Muscle of back (tissue), 3 donors: ENCODE measurements at regions not wholly inside any gene's neighbourhood (a gene's known extent, or its start where the extent isn't known, plus 50 kb on each side); places are given as distances from the start of the nearest gene placed in this dataset.

Experiments
- DNase-seq, 3 donors: peaks; one replicate each; pipeline versions ENCODE4 v3.0.0 to v3.0.0-alpha.2; 2013

DNA sequence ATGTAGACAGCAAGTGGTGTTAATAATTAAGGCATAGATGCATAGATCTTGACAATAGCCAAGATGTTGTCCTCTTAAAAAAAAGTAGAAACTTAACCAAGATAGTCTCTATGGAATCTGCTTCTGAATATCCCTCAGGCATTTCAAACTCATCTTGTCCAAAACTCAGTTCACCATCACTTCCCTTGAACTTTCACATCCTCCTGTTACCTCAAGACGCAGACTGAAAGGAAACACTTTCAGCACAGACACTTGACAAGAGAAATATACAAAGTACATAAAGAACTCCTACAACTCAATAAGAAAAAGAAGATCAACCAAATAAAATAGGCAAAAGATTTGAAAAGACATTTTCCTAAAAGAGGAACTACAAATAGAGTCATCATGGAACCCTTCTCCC is 451.1 kb downstream of the FOXO1 start:
- no peak for DNase-seq

DNA sequence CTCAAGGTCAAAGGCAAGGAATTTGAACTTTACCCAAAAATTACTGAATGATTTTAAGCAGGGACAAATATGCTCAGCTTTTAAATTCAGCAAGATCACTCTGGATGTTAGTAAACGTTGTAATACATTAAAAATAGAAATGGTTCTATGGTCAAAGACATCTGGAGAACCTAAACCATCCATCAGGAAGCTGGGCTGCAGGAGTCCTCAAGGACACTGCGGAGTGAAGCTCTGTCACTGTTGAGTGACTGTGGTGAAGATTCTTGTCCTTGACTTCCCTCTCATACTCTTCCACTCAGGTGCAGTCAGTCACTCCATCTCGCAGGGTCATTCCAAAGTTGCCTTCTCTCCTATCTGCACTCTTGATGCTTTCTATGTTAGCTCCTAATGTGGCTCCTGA is 450.7 kb downstream of the FOXO1 start:
- DNase-seq, result no peak

DNA sequence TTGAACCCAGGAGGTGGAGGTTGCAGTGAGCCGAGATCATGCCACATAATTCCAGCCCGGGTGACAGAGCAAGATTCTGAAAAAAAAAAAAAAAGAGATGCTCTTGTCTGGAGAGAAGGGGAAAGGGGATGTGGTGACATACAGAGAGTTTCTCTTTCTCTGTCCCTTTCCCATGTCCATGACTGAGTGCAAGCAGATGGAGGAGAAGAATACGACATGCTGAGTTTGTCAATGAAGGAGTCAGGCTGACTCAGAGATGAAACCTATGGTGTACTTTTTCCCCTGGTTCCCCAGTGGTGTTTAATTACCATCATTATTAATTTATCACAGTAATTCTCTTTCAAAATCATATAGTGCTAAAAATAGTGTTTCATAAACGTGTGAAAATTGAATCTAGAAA is 448.8 kb downstream of the FOXO1 start:
- DNase-seq, result no peak

DNA sequence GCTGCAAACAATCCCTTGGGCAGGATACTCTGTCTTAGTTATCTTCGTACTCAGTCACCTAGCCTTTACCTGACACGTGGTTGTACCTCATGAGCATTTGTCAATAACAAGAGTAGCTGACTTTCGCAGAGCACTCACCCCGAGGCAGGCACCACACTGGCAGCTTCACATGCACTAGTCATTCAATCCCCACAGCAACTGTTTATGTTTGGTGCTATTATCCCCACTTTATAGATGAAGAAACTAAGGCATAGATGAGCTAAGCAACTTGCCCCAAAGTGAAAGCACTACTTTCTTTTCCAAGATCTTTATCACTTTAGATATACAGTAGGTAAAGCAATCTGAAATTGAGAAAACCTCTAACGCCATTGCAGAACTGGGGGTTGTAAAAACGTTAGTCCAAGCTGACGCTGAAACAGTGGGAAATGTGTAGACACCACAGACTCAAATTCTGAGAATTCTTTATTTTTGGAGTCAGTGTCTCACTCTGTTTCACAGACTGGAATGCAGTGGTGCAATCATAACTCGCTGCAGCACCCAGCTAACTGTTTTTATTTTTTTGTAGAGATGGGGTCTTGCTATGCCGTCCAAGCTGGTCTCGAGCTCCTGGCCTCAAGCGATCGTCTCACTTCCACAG is 446.0 kb downstream of the FOXO1 start:
- no peak for DNase-seq

DNA sequence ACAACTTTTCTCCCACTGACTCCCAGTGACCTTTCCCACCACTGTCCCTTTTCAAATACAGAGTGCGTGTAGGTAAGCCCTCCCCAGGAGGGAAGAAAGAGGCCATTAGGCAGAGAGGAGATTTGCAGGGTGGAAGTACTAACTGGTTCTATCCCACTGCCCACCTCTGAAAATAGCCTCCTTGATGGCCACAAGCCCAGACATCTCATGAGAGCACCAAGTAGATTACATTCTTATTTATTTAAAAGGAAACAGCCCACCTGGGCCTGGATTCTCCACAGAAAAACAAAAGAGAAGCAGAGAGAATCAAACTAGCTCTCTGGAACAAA is 445.3 kb downstream of the FOXO1 start:
- no peak for DNase-seq

DNA sequence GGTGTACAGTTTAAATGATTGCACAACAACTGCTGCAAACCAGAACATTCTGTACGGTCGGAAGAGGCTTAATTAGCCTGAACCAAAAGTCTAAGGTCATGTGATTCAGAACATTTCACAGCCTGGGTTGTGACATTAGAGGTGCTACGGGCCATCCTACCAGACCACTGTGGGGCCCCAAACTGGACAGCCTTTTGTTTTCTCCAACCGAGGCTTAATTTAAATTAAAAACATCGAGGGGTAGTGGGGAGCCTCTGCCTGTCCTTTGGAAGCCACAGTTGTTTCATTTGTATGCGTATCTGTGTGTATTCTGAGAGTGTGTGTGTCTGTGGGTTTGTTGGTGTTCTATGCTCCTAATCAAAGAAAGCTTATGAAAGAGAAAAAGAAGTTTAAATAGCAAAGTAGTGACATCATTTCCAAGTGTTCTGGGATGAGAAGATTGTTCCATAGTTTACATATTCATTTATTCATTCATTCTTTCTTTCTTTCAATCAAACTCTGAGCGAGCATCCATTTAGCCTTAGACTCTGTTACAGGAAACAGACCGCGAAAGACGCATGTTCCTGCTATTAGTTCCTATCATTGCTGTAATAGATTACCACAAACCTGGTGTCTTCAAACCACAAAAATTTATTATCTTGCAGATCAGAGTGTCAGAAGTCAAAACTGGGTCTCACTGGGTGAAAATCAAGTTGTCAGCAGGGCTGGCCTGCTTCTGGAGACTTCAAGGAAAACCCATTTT is 444.8 kb downstream of the FOXO1 start:
- DNase-seq, result no peak

DNA sequence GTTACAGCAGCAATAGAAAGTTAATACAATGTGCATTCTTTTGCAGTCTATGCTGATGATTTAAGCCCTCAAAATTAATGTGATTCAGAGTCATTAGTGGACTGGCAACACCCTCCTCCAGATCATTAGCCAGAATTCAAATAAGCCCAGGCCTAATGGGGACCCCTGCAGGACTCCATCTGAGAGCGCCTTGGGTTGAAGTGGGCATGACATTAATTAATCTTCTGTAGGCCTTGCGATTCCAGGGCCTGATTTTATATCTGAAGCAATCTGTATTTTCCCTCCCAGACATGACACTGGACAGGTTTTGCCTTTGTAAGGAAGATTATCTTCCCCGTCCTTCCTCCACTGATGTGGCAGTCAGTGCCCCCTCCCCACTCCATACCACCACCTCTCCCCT is 442.9 kb downstream of the FOXO1 start:
- DNase-seq, result no peak

DNA sequence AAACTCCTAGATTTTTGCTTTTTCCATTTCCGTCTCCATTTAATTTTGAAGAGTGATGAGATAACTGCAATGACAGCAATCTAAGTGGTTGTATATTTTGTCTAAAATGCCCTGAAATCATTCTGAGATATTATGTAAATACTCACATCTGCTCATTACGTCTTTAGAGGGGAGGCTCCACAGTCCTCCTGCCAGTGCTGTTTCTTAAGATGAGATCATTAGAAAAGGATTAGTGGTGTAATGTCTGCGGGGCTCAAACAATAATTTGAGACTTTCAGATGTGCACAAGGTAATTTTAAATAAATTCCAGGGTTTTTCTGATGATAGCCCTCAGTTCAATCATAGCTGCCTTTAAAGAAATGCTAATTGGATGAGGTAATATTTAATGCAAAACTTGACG is 437.9 kb downstream of the FOXO1 start:
- DNase-seq, result peak in 1 of 3 donors; percentile 30

DNA sequence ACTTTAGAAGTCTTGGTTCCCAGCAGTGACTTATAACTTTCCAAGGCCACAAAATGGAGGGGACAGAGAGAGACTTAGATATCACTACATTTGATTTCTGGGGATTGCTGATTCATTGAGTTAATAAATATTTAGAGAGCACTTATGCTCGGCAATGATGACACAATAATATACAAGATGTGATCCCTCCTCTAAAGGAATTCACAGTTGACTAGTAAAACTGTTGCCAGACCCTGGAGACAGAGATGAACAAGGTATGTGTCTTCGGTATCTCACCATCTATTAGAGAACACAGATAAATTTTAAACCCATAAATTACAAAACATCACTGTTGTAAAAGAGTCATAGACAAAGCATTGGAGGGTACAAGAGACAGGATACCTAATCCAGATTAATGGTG is 437.5 kb downstream of the FOXO1 start:
- no peak for DNase-seq

DNA sequence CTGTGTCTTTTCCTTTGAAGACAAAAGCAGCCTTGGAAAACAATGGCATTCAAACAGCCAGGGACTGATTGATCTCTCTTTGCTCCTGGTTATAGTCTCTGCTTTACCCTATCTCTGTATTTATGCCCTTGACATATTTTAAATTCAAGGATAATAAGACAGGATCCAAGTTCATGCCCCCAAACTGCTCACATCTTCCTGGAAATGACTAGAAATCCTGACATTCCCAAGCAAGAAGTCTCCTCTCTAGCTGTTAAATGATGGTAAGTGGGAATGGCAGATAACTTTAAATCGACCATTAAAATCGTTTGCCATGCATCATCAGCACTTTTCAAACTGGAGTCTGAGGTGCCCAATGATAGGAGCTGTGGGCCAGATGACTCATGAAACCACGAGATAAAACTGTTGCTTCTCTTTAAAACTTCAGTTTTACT is 435.6 kb downstream of the FOXO1 start:
- DNase-seq, result peak in 1 of 3 donors; percentile 34

DNA sequence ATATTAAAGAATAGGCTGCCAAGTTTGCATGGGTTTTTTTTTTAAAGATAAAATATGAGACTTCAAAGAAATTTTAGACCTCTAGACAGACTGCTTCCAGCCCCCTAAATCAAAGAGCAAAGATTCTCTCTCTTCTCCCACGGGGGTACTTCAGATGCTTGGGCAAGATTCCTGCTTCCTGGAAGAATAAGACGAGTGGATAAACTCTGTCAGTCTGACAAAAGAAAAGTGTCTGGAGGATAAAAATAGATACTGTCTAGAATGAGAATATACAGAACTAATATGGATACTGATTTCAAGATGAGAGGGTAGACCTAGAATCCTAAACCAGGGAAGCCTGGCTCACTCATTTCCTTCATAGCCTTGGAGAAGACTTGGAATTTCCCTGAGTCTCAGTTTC is 435.1 kb downstream of the FOXO1 start:
- peak in 2 of 3 donors; percentile 35 to 65 for DNase-seq

DNA sequence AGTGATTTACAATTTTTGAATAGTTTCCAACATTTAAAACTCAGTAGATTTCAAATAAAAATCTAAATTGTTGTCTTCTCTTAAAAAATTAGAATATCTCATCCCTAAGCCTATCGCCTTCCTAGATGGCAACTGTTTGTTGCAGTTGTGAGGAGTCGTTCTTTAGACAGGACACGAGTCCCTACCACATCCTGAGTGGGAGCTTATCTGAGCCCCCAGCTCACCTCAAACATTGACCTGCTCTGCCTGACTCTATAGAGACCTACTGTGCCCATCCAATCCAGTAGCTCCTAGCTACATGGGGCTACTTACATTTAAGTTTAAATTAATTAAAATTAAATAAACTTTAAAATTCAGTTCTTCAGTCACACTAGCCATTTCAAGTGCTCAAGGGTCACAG is 434.7 kb downstream of the FOXO1 start:
- no peak for DNase-seq

DNA sequence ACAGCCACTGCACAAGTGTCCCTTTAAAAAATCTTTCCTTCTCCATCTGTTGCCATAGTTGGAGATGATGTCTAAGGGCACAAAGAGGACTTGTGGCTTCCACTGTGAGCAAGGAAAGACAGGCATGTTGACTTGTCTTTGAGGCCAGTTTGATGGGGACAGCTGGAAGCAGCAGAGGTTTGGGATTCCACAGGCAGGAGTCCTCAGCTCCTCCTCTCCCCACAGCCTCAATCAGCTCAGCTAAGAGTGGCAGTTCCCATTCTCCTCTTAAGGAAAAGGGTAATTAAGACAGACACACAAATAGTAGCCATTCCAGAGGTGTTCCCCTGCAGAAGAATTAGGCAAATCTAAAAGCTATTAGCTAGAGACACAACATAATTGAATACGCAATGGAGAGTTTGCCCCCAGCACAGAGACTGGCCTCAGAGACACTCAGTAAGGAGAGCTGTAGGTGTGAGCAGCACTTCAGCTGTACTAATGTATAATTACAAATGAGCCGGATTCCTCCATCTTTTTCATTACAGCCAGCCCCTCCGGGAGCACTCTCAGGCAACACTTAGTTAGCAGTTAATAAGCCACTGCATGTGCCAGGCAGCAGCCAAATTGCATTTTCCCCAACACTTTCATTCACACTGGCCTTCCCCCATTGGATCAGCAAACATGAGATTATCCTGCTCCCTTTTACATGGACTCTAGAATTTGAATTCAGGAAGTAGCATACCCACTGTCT is 434.0 kb downstream of the FOXO1 start:
- DNase-seq, result peak in 2 of 3 donors; percentile 36 to 38

DNA sequence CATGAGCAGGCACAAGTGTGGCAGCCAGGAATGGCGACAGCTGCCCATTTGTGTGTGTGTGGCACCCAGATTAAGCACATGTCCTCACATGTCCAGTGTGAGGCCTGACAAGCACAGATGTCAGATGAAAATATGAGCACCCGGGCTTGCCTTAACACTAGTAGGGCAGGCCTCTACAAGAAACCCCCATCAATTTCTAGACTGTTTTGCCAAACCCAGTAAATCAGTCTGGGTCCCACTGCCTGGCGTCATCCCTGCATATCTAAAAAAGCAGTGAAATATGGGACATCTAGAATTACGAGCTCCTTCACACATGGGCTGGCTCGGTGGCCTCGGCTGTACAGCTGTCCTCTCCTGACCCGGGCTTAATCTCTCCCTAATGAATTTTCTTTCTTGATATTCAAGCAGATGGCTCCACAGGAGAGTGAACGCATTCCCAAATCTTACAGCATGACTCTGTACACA is 432.7 kb downstream of the FOXO1 start:
- peak; percentile 60 to 77 (median 74) for DNase-seq

DNA sequence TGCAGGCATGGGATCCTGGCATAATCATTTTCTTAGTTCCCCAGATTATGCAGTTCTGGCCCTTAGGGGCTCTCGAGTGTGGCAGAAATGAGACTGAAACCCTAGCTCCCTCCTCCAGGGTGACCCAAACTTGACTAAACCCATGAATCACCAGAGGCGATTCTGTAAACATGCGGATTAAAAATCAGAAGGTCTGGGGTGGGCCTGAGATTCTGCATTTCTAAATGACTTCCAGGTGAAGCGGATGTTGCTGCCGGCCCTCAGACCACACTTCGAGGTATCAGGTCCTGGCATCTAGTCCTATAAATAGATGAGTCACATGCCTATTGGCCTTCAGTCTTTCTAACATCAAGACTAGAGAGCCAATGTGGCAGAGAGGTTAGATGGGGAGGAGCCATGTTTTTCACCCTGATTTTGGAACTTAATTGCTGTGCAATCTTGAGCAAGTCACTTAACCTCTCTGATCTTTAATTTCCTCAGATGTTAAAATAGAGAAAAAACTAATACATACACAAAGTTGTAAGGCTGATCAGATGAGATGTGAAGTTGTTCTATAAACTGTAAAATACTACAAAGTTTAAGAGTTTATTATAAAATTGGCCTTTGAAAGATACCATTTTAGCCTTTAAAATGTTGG is 431.2 kb downstream of the FOXO1 start:
- no peak for DNase-seq

DNA sequence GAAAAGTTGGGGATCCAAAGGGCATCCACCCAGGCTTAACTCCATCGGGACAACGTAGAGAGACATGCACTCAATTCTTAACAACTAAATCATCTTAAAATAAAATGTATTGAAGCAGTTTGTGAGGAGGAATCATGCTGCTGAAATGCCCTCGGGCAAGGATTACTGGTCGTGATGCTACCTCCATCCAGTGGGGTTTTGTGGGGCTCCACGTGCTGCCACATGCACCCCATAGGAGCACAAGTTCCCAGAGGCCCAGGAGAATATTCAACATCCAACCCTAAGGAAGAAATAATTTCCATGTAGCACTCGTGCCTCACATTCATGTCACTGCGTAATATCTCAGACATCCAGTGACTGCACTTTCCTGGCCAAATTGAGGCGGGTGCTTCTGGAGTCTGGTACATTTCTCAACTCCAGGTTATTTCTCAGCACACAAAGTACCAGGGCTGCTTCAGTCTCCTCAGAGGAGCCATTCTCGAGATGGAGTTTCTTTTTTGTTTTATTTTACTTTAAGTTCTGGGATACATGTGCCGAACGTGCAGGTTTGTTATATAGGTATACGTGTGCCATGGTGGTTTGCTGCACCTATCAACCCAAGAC is 429.8 kb downstream of the FOXO1 start:
- DNase-seq, result no peak

DNA sequence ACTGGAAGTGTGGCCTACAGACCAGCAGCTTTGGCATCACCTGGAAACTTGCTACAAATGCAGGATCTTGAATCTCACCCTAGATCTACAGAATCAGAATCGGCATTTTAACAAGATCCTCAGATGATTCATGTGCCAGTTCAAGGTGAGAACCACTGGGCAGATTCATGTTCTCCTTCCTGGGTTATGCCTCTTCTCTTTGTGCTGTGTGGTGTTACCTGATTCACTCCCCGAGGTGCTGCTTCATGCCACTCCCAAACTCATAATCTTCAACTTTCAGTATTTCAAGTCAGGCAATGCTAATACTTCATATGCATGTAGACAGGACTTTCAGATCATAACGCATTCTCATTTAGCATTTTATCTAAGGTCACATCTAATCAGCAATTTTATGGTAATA is 427.7 kb downstream of the FOXO1 start:
- DNase-seq, result no peak

DNA sequence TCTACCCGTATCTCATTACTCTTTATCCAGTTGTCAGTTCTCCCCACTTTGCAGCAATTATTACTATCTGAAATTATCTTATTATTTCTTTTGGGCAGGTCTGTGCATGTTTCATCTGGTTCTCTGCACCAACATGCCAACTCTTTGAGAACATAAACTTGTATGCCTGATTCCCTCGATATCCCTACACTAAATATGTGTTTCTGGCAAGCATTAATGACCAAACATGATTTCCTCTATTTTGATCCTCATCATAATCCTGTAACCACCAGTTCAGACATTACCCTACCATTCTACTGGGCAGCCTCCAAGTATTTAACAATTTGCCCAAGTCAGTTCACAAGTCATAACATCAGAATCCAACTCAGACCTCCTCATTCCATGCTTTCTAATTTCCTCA is 426.1 kb downstream of the FOXO1 start:
- no peak for DNase-seq

DNA sequence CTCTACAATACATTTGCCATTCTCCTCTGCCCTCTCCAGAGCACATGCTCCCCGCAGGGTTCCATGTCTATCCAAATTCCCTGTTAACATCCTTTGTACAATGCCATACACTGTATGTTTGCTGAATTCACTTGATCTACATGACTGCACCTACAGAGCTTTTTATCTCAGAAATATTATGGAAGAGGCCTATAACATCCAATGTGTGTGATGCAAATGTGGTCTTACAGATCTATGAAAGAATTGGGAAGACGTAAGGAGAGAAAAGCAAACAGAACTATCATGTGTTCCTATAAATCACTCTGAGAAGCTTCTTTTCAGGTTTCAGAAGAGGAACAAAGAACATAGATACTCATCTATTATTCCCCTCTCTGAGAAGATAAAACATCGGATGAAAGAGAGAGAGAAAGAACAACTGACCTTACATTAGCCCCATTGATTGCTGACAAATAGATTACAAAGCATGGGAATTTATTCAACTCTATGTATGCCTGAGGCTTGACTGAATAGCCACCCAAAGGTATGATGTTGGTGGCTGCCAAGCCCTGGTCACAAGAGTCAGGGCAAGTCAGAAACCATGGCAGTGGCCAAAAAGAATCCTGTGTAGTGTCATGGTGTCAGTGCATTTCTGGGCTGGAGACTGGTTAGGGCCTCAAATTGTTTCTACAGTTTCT is 425.2 kb downstream of the FOXO1 start:
- DNase-seq, result no peak

DNA sequence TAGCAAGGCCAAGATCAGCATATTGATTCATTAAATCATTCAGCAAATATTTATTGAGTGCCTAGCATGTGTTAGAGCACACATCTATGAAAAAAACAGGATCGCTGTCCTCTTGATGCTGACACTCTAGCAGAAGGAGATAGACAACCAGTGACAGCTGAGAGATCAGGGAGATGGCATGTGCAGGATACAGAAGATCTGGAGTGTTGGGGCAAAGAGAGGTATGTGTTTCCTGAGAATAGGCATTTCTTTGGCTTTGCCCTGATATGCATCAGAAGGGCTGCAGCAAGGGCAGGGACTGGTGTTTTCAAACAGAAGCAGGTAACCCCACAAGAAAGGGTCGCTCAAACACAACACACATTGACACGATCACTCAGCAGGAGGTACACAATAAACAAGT is 423.4 kb downstream of the FOXO1 start:
- no peak for DNase-seq

DNA sequence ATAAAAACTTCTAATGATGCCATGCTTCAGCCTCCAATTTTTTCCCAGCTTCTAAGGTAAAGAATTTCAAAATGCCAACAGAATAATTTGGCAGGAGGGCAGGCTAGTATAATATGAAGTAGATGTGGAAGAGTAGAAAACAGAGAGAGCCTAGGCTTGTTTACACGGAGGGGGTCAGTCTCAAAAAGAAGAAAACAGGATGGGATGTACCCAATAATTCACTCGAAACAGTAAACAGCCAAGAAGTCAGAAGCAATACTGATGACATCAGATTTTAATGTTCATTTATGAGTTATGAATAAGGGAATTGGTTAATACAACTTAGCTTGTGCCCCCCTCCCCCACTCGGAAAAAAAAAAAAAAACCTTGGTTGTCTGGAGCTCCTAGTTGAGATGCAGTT is 422.5 kb downstream of the FOXO1 start:
- DNase-seq, result no peak

DNA sequence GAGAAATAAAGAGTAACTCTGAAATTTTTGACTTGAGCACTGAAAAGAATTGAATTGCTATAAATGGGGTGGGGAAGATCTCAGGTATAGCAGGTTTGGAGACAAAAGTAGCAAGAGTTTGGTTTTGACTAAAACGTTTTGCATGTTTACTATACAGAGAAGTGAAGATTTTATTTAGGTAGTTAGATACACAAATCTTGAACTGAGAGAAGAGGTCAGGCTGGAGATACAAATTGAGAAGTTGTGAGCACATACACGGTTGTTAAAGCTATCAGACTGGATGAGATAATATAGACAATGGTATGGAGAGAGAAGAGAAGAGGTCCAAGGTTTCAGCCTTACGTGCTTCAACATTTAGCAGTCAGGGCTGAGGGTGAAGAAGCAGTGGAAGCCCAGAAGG is 420.9 kb downstream of the FOXO1 start:
- DNase-seq, result no peak
